Activated T-cell treated with anti-CD3 and anti-CD28 coated beads, Interleukin-2, amount 50 U/mL, for 72 hours (primary cell): ENCODE measurements at regions not wholly inside any gene's neighbourhood (a gene's known extent, or its start where the extent isn't known, plus 50 kb on each side); places are given as distances from the start of the nearest gene placed in this dataset.

ENCODE experiments used
- ATAC-seq, 2 donors: fragments of 150-1000 bp; cut with Tn5 transposase; replicated peaks in 1 of 2; 2 replicates each; pipeline ENCODE4 v1.10.0; 2021; ENCODE audit warnings: moderate library complexity in 2 of 2, mild to moderate bottlenecking in 1 of 2
- DNase-seq, 2 donors: peaks; one replicate each; pipeline ENCODE4 v3.0.0; 2021 to 2022; ENCODE audit warnings: mixed read lengths in 1 of 2
- H3K27ac Mint-ChIP-seq: one replicate; pipeline ENCODE4 v1.8.0; 2022; ENCODE audit warnings: mild to moderate bottlenecking, moderate library complexity, mixed read lengths
- H3K27me3 Mint-ChIP-seq: one replicate; pipeline ENCODE4 v1.8.0; 2022; ENCODE audit warnings: low read depth, mixed read lengths
- H3K36me3 Mint-ChIP-seq, 2 donors: one replicate each; pipeline ENCODE4 v1.8.0; 2022; ENCODE audit warnings: mixed read lengths in 2 of 2, mild to moderate bottlenecking in 1 of 2; ENCODE audit not compliant: insufficient read depth in 2 of 2
- H3K4me1 Mint-ChIP-seq: one replicate; pipeline ENCODE4 v1.8.0; 2022; ENCODE audit warnings: low read depth, mixed read lengths
- H3K4me3 Mint-ChIP-seq, 2 donors: one replicate each; pipeline ENCODE4 v1.8.0; 2022; ENCODE audit warnings: mild to moderate bottlenecking in 2 of 2, mixed read lengths in 2 of 2, moderate library complexity in 2 of 2
- H3K9me3 Mint-ChIP-seq, 2 donors: one replicate each; pipeline ENCODE4 v1.8.0; 2022; ENCODE audit warnings: mixed read lengths in 2 of 2

GRCh38 chr11:97463891-97464290 is 1074.1 kb downstream of the JRKL start:
- Mint-ChIP-seq H3K36me3 (peaks cover 0 to 3% of the 10 kb centered on the region in 2 donors), H3K4me1 (no peaks in the 10 kb centered on the region), H3K27me3 (no peaks in the 10 kb centered on the region), H3K4me3 (no peak overlapping the region), H3K27ac (no peak overlapping the region), H3K9me3 (peaks cover 10 to 19% of the 10 kb centered on the region in 2 donors)
- ATAC-seq (no peak), DNase-seq (no peak)

GRCh38 chr11:97471480-97471879 is 1081.7 kb downstream of the JRKL start:
- Mint-ChIP-seq H3K27me3 (no peaks in the 10 kb centered on the region), H3K4me1 (no peaks in the 10 kb centered on the region), H3K9me3 (peaks cover 16 to 17% of the 10 kb centered on the region in 2 donors), H3K27ac (no peak overlapping the region), H3K36me3 (peaks cover 0 to 4% of the 10 kb centered on the region in 2 donors), H3K4me3 (no peak overlapping the region)
- ATAC-seq: no peak
- no peak for DNase-seq

- no peak overlapping the region for H3K4me3 Mint-ChIP-seq
- DNase-seq (no peak), ATAC-seq (no peak)
- no peak overlapping the region for H3K27ac Mint-ChIP-seq
- peaks cover 7 to 20% of the 10 kb centered on the region in 2 donors for H3K9me3 Mint-ChIP-seq
- H3K27me3 Mint-ChIP-seq: no peaks in the 10 kb centered on the region
- H3K4me1 Mint-ChIP-seq: no peaks in the 10 kb centered on the region
- H3K36me3 Mint-ChIP-seq: no peaks in the 10 kb centered on the region
Observed at GRCh38 chr11:97487387-97487786, 1097.6 kb downstream of the JRKL start.

- Mint-ChIP-seq H3K36me3 (no peaks in the 10 kb centered on the region), H3K4me3 (no peak overlapping the region), H3K27me3 (no peaks in the 10 kb centered on the region), H3K4me1 (no peaks in the 10 kb centered on the region), H3K27ac (no peak overlapping the region), H3K9me3 (peaks cover 11 to 14% of the 10 kb centered on the region in 2 donors)
- DNase-seq (no peak), ATAC-seq (no peak)
Observed at GRCh38 chr11:97498891-97499290, 1109.1 kb downstream of the JRKL start.

- Mint-ChIP-seq H3K27me3 (no peaks in the 10 kb centered on the region), H3K9me3 (peaks cover 8 to 14% of the 10 kb centered on the region in 2 donors), H3K4me3 (no peak overlapping the region), H3K4me1 (no peaks in the 10 kb centered on the region), H3K27ac (no peak overlapping the region), H3K36me3 (no peaks in the 10 kb centered on the region)
- DNase-seq (no peak), ATAC-seq (no peak)
Observed at GRCh38 chr11:97502201-97502600, 1112.4 kb downstream of the JRKL start.

- no peak for ATAC-seq
Observed at GRCh38 chr11:97506076-97506759, 1116.4 kb downstream of the JRKL start.

GRCh38 chr11:97514446-97514845 is 1124.6 kb downstream of the JRKL start:
- Mint-ChIP-seq H3K4me1 (no peaks in the 10 kb centered on the region), H3K27ac (no peak overlapping the region), H3K9me3 (peaks cover 6 to 7% of the 10 kb centered on the region in 2 donors), H3K4me3 (no peak overlapping the region), H3K27me3 (no peaks in the 10 kb centered on the region), H3K36me3 (no peaks in the 10 kb centered on the region)
- no peak for DNase-seq
- ATAC-seq: no peak

More at GRCh38 chr11:97506076-97506759, 1116.4 kb downstream of the JRKL start:
- Mint-ChIP-seq H3K36me3 (no peaks in the 10 kb centered on the region), H3K4me1 (no peaks in the 10 kb centered on the region), H3K27me3 (no peaks in the 10 kb centered on the region), H3K4me3 (no peak overlapping the region), H3K27ac (no peak overlapping the region), H3K9me3 (peaks cover 4 to 8% of the 10 kb centered on the region in 2 donors)
- no peak for DNase-seq

- H3K9me3 Mint-ChIP-seq: peaks cover 6 to 10% of the 10 kb centered on the region in 2 donors
- H3K36me3 Mint-ChIP-seq: no peaks in the 10 kb centered on the region
- no peaks in the 10 kb centered on the region for H3K27me3 Mint-ChIP-seq
- no peak for ATAC-seq
- no peak overlapping the region for H3K27ac Mint-ChIP-seq
- no peak for DNase-seq
- H3K4me1 Mint-ChIP-seq: no peaks in the 10 kb centered on the region
- H3K4me3 Mint-ChIP-seq: no peak overlapping the region
Observed at GRCh38 chr11:97516688-97517087, 1126.9 kb downstream of the JRKL start.

- no peak for ATAC-seq
- Mint-ChIP-seq H3K27ac (no peak overlapping the region), H3K9me3 (peaks cover 5 to 9% of the 10 kb centered on the region in 2 donors), H3K4me3 (no peak overlapping the region), H3K27me3 (no peaks in the 10 kb centered on the region), H3K4me1 (no peaks in the 10 kb centered on the region), H3K36me3 (no peaks in the 10 kb centered on the region)
- DNase-seq: no peak
Observed at GRCh38 chr11:97525273-97525672, 1135.5 kb downstream of the JRKL start.

- DNase-seq (no peak), ATAC-seq (no peak)
- H3K36me3 Mint-ChIP-seq: peaks cover 1 to 5% of the 10 kb centered on the region in 2 donors
- no peak overlapping the region for H3K27ac Mint-ChIP-seq
- peaks cover 11% of the 10 kb centered on the region in 2 donors for H3K9me3 Mint-ChIP-seq
- H3K27me3 Mint-ChIP-seq: no peaks in the 10 kb centered on the region
- no peak overlapping the region for H3K4me3 Mint-ChIP-seq
- no peaks in the 10 kb centered on the region for H3K4me1 Mint-ChIP-seq
Observed at GRCh38 chr11:97537407-97538150, 1147.8 kb downstream of the JRKL start.

- peaks cover 1% of the 10 kb centered on the region in 2 donors for H3K36me3 Mint-ChIP-seq
- H3K9me3 Mint-ChIP-seq: peaks cover 13 to 15% of the 10 kb centered on the region in 2 donors
- no peak for ATAC-seq
- no peak overlapping the region for H3K4me3 Mint-ChIP-seq
- H3K27ac Mint-ChIP-seq: no peak overlapping the region
- H3K4me1 Mint-ChIP-seq: no peaks in the 10 kb centered on the region
- no peak for DNase-seq
- H3K27me3 Mint-ChIP-seq: no peaks in the 10 kb centered on the region
Observed at GRCh38 chr11:97544431-97544830, 1154.6 kb downstream of the JRKL start.

- Mint-ChIP-seq H3K4me3 (no peak overlapping the region), H3K27me3 (no peaks in the 10 kb centered on the region), H3K36me3 (no peaks in the 10 kb centered on the region), H3K9me3 (peaks cover 1 to 8% of the 10 kb centered on the region in 2 donors), H3K4me1 (no peaks in the 10 kb centered on the region), H3K27ac (no peak overlapping the region)
- ATAC-seq (no peak), DNase-seq (no peak)
Observed at GRCh38 chr11:97548280-97548679, 1158.5 kb downstream of the JRKL start.

- no peak for ATAC-seq
- H3K9me3 Mint-ChIP-seq: peaks cover 2% of the 10 kb centered on the region in 2 donors
Observed at GRCh38 chr11:97557399-97557798, 1167.6 kb downstream of the JRKL start.

More at GRCh38 chr11:97557399-97557798, 1167.6 kb downstream of the JRKL start:
- H3K4me3 Mint-ChIP-seq: no peak overlapping the region
- no peaks in the 10 kb centered on the region for H3K4me1 Mint-ChIP-seq
- no peak overlapping the region for H3K27ac Mint-ChIP-seq
- H3K36me3 Mint-ChIP-seq: peaks cover 0 to 2% of the 10 kb centered on the region in 2 donors
- no peaks in the 10 kb centered on the region for H3K27me3 Mint-ChIP-seq
- no peak for DNase-seq
